Endodermal cell (in vitro differentiated cells): ENCODE measurements at regions not wholly inside any gene's neighbourhood (a gene's known extent, or its start where the extent isn't known, plus 50 kb on each side); places are given as distances from the start of the nearest gene placed in this dataset.

Source experiments
- DNase-seq: peaks from one replicate; pipeline ENCODE4 v3.0.0-alpha.2; 2017
- H3K27ac ChIP-seq: 2 replicates; pipeline ENCODE4 v1.5.1; 2013; ENCODE audit warnings: mild to moderate bottlenecking, low read depth, low read length, moderate library complexity
- H3K27me3 ChIP-seq: 2 replicates; pipeline ENCODE4 v1.6.1; 2013; ENCODE audit warnings: mild to moderate bottlenecking, low read length, moderate library complexity; ENCODE audit not compliant: insufficient read depth, control insufficient read depth, poor library complexity, severe bottlenecking
- H3K36me3 ChIP-seq: 2 replicates; pipeline ENCODE4 v1.7.0; 2013; ENCODE audit warnings: mild to moderate bottlenecking, low read length, moderate library complexity; ENCODE audit not compliant: control insufficient read depth, insufficient read depth
- H3K4me1 ChIP-seq: one replicate; pipeline ENCODE4 v1.7.0; 2013; ENCODE audit warnings: low read length; ENCODE audit not compliant: control insufficient read depth, insufficient read depth
- H3K4me3 ChIP-seq: 2 replicates; pipeline ENCODE4 v1.5.1; 2013; ENCODE audit warnings: mild to moderate bottlenecking, low read length, moderate library complexity
- H3K9ac ChIP-seq: 2 replicates; pipeline ENCODE4 v1.6.1; 2013; ENCODE audit warnings: mild to moderate bottlenecking, low read length, moderate library complexity; ENCODE audit not compliant: poor library complexity, severe bottlenecking; ENCODE audit errors: extremely low read depth
- H3K9me3 ChIP-seq: 2 replicates; pipeline ENCODE4 v1.6.1; 2013; ENCODE audit warnings: mild to moderate bottlenecking, low read length, moderate library complexity; ENCODE audit not compliant: control insufficient read depth
- H3K27ac Mint-ChIP-seq: 2 replicates; pipeline ENCODE4 v1.8.0; 2020; ENCODE audit warnings: mixed read lengths
- H3K27me3 Mint-ChIP-seq: 2 replicates; pipeline ENCODE4 v1.8.0; 2021; ENCODE audit warnings: mild to moderate bottlenecking, mixed read lengths; ENCODE audit not compliant: insufficient read depth
- H3K36me3 Mint-ChIP-seq: 2 replicates; pipeline ENCODE4 v1.8.0; 2020; ENCODE audit warnings: low read depth, mixed read lengths
- H3K4me1 Mint-ChIP-seq: 2 replicates; pipeline ENCODE4 v1.8.0; 2020; ENCODE audit warnings: mixed read lengths
- H3K4me3 Mint-ChIP-seq: 2 replicates; pipeline ENCODE4 v1.8.0; 2020; ENCODE audit warnings: mild to moderate bottlenecking, moderate library complexity, mixed read lengths
- H3K9me3 Mint-ChIP-seq: 2 replicates; pipeline ENCODE4 v1.8.0; 2020; ENCODE audit warnings: mild to moderate bottlenecking, mixed read lengths
- CTCF ChIP-seq: fragments of 200-600 bp; sonication (generic); conservative IDR thresholded peaks from 2 replicates; pipeline ENCODE4 v1.5.0; 2021; ENCODE audit warnings: antibody characterized with exemption, mild to moderate bottlenecking
- WGBS, 2 experiments: methylation state at CpG; one replicate each; pipeline versions ENCODE4 v1.1.5 to v1.1.7; 2013; ENCODE audit warnings: missing lambda C conversion rate in 2 of 2, mixed read lengths in 1 of 2; ENCODE audit not compliant: insufficient coverage in 1 of 2, insufficient read length in 1 of 2; 5-methylcytosine and 5-hydroxymethylcytosine counted together

GRCh38 chr2:191582355-191582754 lies 95.6 kb upstream of the NABP1 start:
- no peak overlapping the region for H3K27ac Mint-ChIP-seq

GRCh38 chr2:191591025-191591424 lies 86.9 kb upstream of the NABP1 start:
- Mint-ChIP-seq H3K9me3 (no peaks in the 10 kb centered on the region), H3K4me1 (peaks cover 7% of the 10 kb centered on the region), H3K36me3 (no peaks in the 10 kb centered on the region), H3K27ac (no peak overlapping the region), H3K27me3 (no peaks in the 10 kb centered on the region), H3K4me3 (no peak overlapping the region)
- Histone ChIP-seq H3K4me3 (no peak overlapping the region), H3K4me1 (no peaks in the 10 kb centered on the region), H3K27me3 (no peaks in the 10 kb centered on the region), H3K27ac (no peak overlapping the region), H3K9me3 (no peaks in the 10 kb centered on the region), H3K36me3 (no peaks in the 10 kb centered on the region), H3K9ac (no peak overlapping the region)
- no peak for TF ChIP-seq CTCF
- DNase-seq = no peak
- 93 to 95% methylated on average over 2 to 6 of the region's 6 CpGs for WGBS, 2 experiments

More at GRCh38 chr2:191582355-191582754, 95.6 kb upstream of the NABP1 start:
- DNase-seq = no peak
- Mint-ChIP-seq H3K27me3 (peaks cover 3% of the 10 kb centered on the region), H3K36me3 (no peaks in the 10 kb centered on the region), H3K4me1 (peaks cover 7% of the 10 kb centered on the region), H3K4me3 (no peak overlapping the region), H3K9me3 (no peaks in the 10 kb centered on the region)
- Histone ChIP-seq H3K9ac (no peak overlapping the region), H3K4me3 (no peak overlapping the region), H3K9me3 (no peaks in the 10 kb centered on the region), H3K4me1 (no peaks in the 10 kb centered on the region), H3K27ac (no peak overlapping the region), H3K27me3 (peaks cover 3% of the 10 kb centered on the region), H3K36me3 (no peaks in the 10 kb centered on the region)
- no peak for TF ChIP-seq CTCF

GRCh38 chr2:191593622-191594385 lies 84.1 kb upstream of the NABP1 start:
- H3K4me1 Mint-ChIP-seq = no peaks in the 10 kb centered on the region
- no peaks in the 10 kb centered on the region for H3K36me3 Mint-ChIP-seq
- no peaks in the 10 kb centered on the region for H3K9me3 Mint-ChIP-seq
- H3K4me3 Mint-ChIP-seq = no peak overlapping the region
- H3K27me3 Mint-ChIP-seq = no peaks in the 10 kb centered on the region
- H3K9me3 ChIP-seq = no peaks in the 10 kb centered on the region
- no peaks in the 10 kb centered on the region for H3K4me1 ChIP-seq
- DNase-seq = no peak
- no peak overlapping the region for H3K27ac ChIP-seq
- no peak overlapping the region for H3K27ac Mint-ChIP-seq
- no peak overlapping the region for H3K4me3 ChIP-seq
- no peaks in the 10 kb centered on the region for H3K27me3 ChIP-seq
- no peaks in the 10 kb centered on the region for H3K36me3 ChIP-seq
- 83 to 90% methylated on average over 2 to 5 of the region's 5 CpGs for WGBS, 2 experiments
- TF ChIP-seq CTCF = no peak
- no peak overlapping the region for H3K9ac ChIP-seq
